ENCODE measurements at regions not wholly inside any gene's neighbourhood (a gene's known extent, or its start where the extent isn't known, plus 50 kb on each side); places are given as distances from the start of the nearest gene placed in this dataset.
A peak's percentile ranks its signal among the peaks of the same experiment; 100 is the strongest.
"Not testable (repeated sequence)": the region's sequence is repeated elsewhere in the genome, so short reads cannot be mapped to it uniquely, and the experiment has no call there.

DNA sequence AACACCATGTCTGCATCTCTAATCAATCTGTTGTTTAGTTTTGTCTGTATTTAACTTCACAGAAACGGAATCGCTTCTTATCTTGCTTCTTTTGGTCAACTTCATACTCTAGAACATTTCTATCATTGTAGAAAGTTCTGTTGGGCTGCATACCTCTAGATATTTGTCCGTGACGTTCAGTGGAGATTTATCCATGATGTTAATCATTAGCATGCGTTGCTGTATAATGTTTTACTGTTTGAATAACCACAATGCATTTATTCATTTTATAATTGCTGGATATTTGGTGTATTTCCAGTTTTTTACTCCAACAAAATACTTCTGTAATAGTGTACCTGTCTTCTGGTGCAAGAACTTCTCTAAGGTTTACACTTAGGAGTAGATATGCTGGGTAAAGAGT is 96.2 kb upstream of the GDNF start:
- intact Hi-C loops (cut with micrococcal nuclease), result no loop called here
- ATAC-seq (no peak), DNase-seq (no peak)

DNA sequence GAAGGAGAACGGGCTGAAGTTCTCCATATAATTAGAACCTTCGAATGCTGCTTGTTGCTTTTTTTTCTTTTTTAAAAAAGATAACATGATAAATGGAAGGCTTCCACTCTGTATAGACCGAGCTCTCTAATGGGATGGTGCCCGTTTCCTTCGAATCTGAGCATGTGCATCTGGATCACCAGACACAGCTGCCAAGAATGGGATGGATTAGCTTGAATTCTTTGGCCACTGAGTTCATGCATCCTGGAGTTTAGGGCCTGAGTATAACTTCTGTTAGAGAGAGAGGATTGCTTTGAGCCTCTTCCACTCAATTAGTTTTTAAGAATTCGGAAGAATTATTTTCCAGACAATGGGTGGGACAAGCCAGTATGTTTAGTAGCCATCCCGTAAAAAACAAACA is 93.7 kb upstream of the GDNF start:
- intact Hi-C loops (cut with micrococcal nuclease), result no loop called here
- DNase-seq (no peak), ATAC-seq (peak; percentile 38)

DNA sequence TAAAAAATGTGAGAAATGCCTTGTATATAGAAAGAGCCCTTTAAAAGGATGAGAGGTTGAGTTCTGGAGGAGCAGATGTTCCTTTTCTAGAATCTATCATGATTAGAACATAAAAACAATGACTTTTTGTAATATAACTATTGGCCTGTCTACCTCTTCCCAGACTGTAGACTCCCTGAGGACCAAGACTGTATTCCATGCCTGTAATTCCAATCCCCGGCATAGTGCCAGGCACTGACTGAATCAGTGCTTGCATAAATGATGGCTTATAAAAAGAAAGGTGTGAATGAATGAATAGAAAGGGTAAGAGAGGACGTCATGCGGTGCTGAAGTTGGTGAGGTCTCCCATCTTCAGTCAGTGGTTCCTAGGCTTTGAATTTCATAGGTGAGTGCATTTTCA is 92.6 kb upstream of the GDNF start:
- ATAC-seq (peak; percentile 62), DNase-seq (peak; percentile 46)
- intact Hi-C loops (cut with micrococcal nuclease), result no loop called here

DNA sequence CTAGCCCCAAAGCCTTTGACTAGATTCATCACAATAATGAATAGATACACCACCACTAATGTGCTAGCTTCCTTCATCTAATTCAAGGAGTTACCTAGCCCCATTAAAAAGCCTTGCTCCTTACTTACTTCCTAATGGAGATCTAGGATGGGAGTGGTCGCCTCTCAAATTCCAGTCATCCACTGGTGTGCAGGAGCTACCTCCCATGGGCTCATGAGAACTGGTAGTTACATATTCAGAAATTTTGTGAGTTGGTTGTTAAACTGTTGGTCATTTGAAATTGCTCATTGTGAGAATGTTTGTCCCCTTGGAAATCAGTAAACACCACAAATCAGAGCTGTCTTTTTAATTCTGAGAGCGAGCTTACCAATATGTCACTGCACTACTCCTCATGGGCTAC is 91.7 kb upstream of the GDNF start:
- DNase-seq (no peak), ATAC-seq (no peak)
- intact Hi-C loops (cut with micrococcal nuclease), result no loop called here

DNA sequence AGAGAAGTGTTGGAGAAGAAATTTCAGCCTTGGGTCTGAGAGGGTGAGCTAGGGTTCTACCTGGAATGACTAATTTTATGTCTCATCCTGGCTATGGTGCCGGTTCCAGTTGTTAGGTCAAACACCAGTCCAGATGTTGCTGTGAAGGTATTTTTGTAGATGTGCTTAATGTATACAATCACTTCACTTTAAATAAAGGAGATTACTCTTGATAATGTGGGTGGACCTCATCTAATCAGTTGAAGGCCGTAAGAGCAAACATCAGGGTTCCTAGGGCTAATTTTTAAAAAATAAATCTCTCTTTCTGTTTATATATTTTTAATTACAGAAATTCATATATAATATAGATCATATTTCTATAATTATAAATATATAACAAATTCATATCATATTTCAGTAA is 90.5 kb upstream of the GDNF start:
- DNase-seq, result no peak
- no peak for ATAC-seq
- intact Hi-C loops (cut with micrococcal nuclease), result no loop called here

DNA sequence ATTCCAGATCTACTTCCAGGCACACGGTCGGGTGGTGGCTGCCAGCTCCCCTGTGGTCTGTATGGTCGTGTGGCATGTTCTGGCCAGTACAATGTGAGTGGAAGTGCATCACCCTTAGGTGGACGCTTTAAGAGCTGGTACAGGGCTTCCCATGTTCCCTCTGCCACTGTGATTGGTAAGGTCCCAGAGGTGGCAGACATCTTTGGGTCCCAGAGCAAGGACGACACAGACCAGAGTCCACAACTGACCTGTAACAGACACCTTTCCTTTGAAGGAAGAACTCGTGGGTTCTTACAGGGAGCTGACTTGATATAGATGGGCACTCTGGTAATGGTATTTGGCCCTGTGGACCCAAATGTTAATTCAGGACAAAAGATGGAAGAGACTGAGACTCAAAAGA is 90.0 kb upstream of the GDNF start:
- no peak for ATAC-seq
- intact Hi-C loops (cut with micrococcal nuclease), result no loop called here
- no peak for DNase-seq

DNA sequence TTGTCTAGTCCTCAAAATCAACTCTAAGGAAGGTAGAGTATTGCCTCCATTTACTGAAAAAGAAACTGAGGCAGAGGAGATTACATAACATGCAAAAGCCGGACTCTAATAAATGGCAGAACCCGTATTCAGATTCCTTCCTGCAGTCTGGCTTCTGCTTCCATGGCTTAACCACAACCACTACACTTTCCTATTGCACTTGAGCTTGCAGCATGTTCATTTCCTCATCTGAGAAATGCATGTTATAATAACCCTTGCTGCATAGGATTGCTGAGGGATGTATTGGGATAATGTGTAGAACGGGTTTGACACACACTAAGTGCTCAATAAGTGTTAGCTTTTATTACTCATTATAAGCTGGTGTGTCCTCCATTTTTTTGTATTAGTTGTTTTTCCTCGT is 87.9 kb upstream of the GDNF start:
- ATAC-seq; DNase-seq; intact Hi-C loops (cut with micrococcal nuclease): not testable (repeated sequence)

DNA sequence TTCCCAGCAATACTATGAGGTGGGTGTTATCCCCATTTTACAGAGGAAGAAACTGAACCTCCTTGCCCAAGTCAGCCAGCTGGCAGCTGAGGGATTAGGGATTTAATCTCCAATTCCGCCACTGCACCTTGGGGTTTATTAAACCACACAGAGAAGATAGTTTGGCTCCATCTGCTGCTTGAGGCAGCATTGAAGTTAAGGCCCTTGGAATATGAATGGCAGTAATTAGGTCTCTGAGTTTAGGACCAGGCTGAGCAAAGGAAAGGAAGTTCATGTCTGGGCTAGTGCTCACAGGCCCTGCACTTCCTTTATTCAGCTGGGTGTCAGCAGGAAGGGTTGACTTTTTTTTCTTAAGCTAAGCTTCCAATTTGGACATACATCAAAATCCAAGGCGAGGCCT is 86.9 kb upstream of the GDNF start:
- intact Hi-C loops (cut with micrococcal nuclease), result no loop called here
- no peak for DNase-seq
- ATAC-seq, result peak; percentile 30

DNA sequence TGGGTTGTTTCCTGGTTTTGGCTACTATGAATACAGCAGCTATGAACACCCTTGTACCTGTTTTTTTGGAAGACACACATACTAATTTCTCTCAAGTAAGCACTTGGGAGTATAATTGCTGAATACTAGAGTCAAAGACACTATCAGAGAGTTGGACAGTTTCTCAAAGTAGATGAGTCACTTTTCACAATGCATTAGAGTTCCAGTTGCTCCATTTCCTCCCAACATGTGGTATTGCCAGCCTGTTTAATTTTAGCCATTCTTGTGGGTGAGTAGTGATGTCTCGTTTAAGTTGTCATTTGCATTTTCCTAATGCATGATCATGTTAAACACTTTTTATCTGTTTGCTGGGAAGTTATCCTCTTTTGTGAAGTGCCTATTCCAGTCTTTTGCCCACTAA is 81.6 kb upstream of the GDNF start:
- intact Hi-C loops (cut with micrococcal nuclease), result no loop called here
- DNase-seq, result no peak
- ATAC-seq, result no peak

DNA sequence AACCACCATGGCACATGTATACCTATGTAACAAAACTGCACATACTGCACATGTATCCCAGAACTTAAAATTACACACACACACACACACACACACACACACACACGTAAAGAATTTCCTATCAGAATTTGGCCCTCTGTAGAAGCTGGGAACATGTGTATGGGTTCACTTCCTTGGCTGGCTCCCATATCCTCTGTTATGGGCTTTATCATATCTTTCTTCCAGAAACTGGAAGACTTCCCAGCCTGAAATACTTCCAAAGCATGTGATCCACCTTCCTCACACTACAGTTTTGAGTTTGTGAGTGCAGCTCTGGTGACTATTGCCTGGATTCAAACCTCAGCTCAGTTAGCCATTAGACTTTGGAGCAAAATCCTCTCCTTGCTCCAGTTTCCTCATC is 78.6 kb upstream of the GDNF start:
- ATAC-seq, result peak; percentile 99
- DNase-seq, result no peak
- intact Hi-C loops (cut with micrococcal nuclease), result no loop called here

DNA sequence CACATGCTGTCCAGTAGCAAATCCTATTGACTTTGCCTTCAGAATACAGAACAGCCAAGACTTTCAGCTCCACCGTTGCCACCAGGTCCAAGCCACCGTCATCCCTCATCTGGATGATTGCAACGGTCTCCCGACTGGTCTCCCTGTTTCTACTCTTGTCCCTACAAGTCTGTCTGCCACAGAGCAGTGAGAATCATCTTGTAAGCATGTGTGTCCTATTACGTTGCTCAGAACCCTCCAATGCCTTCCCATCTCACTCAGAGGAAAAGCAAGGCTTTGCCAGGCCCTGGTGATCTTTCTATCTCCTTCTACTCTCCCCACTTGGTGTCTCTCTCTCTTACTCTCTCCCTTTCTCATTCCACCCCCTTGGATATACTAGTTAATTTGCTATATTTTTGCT is 76.7 kb upstream of the GDNF start:
- intact Hi-C loops (cut with micrococcal nuclease), result no loop called here
- ATAC-seq, result no peak

DNA sequence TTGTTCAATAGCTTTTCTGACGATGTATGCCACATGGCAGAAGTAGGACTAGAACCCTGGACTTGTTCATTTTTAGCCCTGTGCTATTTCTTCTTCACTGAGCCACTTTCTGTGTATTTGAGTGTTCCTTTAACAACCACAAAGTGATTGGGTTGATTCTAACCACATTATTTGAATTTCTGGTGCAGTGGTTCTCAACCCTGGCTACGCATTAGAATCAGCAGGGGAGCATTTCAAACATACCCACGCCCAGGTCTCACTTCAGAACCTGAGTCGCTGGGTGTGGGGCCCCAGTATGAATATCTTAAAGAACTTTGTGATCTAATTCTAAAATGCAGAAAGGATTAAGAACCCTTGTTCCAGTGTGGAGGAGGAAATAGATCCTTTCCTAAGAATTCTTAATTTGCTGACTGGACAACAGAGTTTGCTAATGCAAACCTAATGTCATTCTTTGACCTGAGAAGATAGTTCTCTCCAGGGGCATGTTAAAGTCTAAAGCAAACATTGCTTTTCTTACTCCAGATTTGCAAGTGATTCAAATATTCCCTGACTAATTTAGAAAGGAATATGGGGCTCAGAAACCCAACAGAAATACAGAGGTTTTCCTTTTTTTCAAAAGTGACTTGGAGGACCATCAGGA is 75.4 kb upstream of the GDNF start:
- ATAC-seq (no peak), DNase-seq (no peak)
- intact Hi-C loops (cut with micrococcal nuclease), result no loop called here

More for the DNA sequence above, 76.7 kb upstream of the GDNF start:
- no peak for DNase-seq

DNA sequence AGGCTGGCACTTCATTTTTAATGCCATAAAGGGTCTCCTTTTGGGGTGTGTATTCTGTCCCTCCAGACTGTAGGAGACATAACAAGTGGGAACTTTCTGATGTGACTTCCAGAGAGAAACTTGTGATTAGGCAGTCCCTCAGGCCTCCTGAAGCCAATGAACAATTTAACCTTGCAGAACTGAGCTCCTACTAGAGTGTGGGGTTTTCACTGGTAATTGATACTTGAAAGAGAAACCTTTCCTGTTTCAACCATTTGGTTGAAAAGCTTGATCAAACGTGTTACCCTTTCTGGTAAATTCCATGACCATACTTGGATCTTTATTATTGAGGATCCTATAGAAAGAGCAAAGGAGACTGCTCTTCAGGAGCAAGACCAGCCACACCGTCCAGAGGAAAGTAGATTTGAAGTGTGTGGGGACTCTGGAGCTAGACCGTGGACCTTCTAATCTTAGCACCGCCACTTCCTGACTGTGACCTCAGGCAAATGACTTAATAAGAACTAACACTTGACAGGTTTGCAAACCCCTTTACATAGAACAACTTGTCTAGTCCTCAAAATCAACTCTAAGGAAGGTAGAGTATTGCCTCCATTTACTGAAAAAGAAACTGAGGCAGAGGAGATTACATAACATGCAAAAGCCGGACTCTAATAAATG is 69.9 kb upstream of the GDNF start:
- intact Hi-C loops (cut with micrococcal nuclease); ATAC-seq: not testable (repeated sequence)

DNA sequence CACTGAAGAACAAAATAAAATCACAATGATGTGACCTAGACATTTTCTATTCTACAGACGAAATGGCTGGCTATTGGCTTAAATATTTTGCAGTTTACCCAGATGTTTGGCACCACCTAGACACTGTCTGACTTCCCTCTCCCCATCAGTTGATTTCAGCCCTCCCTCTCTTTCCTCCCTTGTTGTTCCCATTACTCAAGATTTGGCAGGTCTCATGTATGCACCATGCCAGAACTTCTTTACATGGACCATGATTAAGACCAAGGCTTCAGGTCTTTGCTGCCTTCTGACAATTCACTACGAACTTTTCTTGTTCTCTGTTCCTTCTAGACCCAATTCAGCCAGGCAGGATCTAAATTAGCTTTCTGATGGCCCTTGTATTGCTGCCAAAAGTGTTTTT is 66.6 kb upstream of the GDNF start:
- intact Hi-C loops (cut with micrococcal nuclease), result no loop called here
- DNase-seq (no peak), ATAC-seq (peak; percentile 49)

More for the DNA sequence above, 69.9 kb upstream of the GDNF start:
- not testable (repeated sequence) for DNase-seq

DNA sequence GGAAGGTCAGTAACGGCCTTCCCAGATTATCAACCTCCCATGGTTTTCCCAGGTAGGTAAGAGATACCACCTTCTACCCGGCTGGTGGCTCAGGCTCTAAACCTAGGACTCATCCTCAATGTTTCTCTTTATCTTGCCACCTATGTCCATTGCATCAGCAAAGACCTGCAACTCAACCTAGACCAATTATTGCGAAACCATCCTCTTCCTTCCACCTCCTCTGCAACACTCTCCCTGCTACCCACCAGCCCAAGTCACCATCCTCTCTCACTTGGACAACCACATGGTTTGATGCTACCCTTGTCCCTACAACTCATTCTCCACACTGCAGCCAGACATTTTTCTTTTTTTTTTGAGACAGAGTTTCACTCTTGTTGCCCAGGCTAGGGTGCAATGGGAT is 65.4 kb upstream of the GDNF start:
- DNase-seq (no peak), ATAC-seq (no peak)
- intact Hi-C loops (cut with micrococcal nuclease), result no loop called here

DNA sequence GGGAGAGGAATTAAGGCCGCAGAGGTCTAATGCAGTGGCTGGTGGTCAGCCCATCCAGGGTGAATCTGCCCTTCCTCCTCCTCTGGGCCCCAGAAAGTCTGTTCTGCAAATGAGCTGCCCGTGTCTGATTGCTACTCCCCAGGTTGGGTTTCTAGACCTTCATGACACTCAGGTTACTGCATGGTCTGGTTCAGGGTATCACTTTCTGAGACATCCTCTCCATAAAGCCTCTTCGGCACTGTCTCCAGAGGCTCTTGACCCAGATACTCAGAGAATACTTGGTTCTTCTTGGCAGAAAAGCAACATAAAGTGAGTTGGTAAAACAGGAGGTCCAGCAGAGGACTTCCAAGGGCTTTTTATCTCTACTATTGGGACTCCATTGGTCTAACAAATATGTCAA is 62.5 kb upstream of the GDNF start:
- ATAC-seq, result no peak
- intact Hi-C loops (cut with micrococcal nuclease), result no loop called here
- no peak for DNase-seq

DNA sequence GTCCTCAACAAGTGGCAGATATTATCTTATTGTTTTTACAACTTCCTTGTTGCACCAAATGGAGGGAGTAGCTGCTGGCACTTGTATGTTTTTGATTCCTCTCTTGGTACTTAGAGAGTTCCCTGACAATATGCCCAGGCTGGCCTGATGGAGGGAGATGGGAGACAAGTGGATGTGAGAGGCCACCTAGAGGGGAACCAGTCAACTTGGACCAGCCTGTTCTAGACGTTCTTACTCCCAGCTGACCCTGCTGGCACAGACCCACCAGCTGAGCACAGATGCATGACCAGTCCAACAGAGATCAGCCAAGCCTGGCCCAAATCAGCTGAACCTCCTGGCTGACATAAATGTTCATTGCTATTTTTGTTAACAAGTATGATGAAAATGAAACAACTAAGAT is 60.9 kb upstream of the GDNF start:
- peak; percentile 98 for ATAC-seq
- intact Hi-C loops (cut with micrococcal nuclease), result no loop called here
- DNase-seq, result peak; percentile 84

DNA sequence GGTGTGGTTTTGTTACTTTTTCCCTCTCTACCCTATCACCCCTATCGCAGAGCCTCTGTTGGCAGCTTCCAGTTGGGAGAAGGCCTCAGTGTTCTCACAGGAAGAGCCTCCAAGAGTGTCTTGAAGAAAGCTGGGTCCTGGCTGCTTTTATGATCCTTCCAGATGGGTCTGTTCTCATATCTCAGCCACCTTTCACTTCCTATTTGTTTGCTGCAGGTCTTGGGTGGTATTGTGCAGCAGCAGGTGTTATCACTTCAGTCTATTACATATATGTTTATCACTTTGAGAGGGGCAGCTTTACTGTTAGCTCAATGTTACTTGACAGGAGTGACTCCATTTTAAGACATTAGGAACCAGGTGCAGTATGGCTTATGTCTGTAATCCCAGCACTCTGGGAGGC is 59.2 kb upstream of the GDNF start:
- no peak for ATAC-seq
- DNase-seq, result no peak
- intact Hi-C loops (cut with micrococcal nuclease), result no loop called here

DNA sequence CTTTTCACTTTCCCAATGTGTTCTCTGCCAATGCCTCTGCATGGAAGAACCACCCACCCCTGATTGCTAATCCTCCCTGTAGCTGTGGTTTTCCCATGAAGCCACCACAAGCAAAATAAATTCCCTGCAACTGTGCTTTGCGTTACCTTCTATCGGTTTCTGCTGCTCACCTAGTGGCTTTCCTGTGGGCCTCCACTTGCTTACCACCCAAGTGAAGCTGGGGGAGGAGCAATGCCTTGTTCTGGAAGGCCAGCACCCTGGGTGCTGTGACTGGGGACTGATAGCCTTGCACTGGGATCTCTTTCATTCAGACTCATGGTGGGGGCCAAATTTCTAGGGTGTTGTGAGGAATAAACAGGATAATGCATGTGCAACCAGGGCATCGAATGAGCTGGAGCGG is 56.3 kb upstream of the GDNF start:
- intact Hi-C loops (cut with micrococcal nuclease), result loop anchor here (1.0 kb wide), 1 partner anchor 26 kb away; no protein-coding TSS in a partner anchor
- ATAC-seq, result no peak
- DNase-seq, result no peak

DNA sequence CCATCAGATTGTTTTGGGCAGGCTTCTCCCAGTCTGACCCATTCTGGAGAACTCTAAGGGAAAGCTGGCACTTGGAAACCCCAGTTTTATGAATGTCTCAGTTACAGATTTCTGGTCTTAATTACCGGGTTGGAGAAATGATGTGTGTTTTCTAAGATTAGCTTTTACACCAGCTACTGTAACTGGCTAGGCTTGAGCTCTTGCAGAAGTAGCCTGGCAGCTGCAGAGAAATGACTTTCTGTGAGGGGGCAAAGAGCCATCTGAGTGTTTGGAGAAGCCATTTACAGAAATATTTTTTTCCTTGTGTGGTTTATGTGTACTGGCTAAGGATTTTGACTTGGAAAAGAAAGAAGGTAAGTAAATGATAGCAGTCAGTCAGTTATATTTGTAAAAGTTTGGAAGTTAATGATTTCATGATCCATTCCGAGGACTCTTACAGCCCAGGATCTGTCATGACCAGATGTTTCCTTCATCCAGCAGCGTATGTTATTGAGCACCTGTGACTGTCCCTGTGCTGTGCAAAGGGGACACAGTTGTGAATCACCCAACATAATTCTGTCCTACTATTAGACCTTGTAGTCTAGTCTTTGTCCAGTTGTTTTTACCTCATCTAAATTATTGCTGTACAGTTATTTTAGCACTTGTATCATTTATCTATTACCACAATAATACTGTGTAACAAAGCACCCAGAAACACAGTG is 53.7 kb upstream of the GDNF start:
- DNase-seq, result no peak
- intact Hi-C loops (cut with micrococcal nuclease), result no loop called here
- ATAC-seq, result no peak

DNA sequence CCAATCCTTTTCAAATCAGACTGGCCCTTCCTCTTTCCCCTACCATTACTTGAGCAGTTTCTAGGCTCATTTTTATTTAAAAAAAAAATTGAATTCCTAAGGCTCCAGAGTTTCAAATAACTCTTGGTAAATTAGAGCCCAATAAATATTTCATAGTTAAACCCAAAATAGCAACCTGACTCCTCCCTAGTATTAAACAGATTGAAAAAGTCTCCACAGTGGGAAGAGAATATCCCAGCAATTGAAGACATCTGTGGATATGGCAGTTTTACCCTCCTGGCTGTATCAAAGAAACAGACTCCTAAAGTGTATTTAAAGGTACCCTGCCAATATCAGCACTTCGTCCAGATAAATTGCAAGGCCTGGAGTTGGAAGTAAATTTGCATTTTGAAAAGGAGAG is 52.7 kb upstream of the GDNF start:
- ATAC-seq (no peak), DNase-seq (no peak)
- intact Hi-C loops (cut with micrococcal nuclease), result no loop called here
